H1 (cell line): ENCODE measurements at regions not wholly inside any gene's neighbourhood (a gene's known extent, or its start where the extent isn't known, plus 50 kb on each side); places are given as distances from the start of the nearest gene placed in this dataset.

Experiments
- CTCF ChIA-PET: fragments of 300-600 bp; sonication (Branson Sonifier 250); formaldehyde crosslinking; loops from one replicate; lab custom pipeline; 2021; ENCODE audit not compliant: partially characterized antibody; lab: Charles Lee
- POLR2A ChIA-PET: fragments of 300-600 bp; sonication (Branson Sonifier 250); formaldehyde crosslinking; loops from one replicate; lab custom pipeline; 2021; ENCODE audit warnings: inconsistent platforms; ENCODE audit not compliant: partially characterized antibody; lab: Charles Lee
- DNase-seq, 2 experiments: peaks; one replicate each; pipeline versions ENCODE4 v3.0.0 to v3.0.0-alpha.2; 2010 to 2022; ENCODE audit warnings: low spot score in 2 of 2, low read depth in 1 of 2, mixed read lengths in 1 of 2
- FAIRE-seq: peaks from 2 replicates; lab custom pipeline; 2011; peaks lifted over from hg19 to GRCh38; lab: Jason Lieb, UNC
- H2AFZ ChIP-seq: 2 replicates; pipeline ENCODE4 v1.8.1; 2012; ENCODE audit warnings: low read length, inconsistent platforms
- H2AK5ac ChIP-seq: 2 replicates; pipeline ENCODE4 v1.6.1; 2013; ENCODE audit warnings: low read depth, low read length
- H2BK120ac ChIP-seq: replicated peaks from 2 replicates; pipeline ENCODE3; 2013; ENCODE audit warnings: low read depth, low read length, inconsistent platforms
- H2BK12ac ChIP-seq: 2 replicates; pipeline ENCODE4 v1.6.1; 2013; ENCODE audit warnings: low read depth, low read length
- H2BK15ac ChIP-seq: 2 replicates; pipeline ENCODE4 v1.6.1; 2013; ENCODE audit warnings: low read length
- H2BK20ac ChIP-seq: 2 replicates; pipeline ENCODE4 v1.6.1; 2013; ENCODE audit warnings: low read length
- H2BK5ac ChIP-seq: 2 replicates; pipeline ENCODE4 v1.6.1; 2013; ENCODE audit warnings: low read depth, low read length
- H3K14ac ChIP-seq: 2 replicates; pipeline ENCODE4 v1.6.1; 2013; ENCODE audit warnings: inconsistent platforms; ENCODE audit not compliant: insufficient read length
- H3K18ac ChIP-seq: 2 replicates; pipeline ENCODE4 v1.6.1; 2013; ENCODE audit warnings: low read length; ENCODE audit errors: extremely low read depth
- H3K23ac ChIP-seq: 2 replicates; pipeline ENCODE4 v1.6.1; 2013; ENCODE audit warnings: inconsistent platforms; ENCODE audit not compliant: insufficient read length
- H3K23me2 ChIP-seq: 2 replicates; pipeline ENCODE4 v1.6.1; 2013; ENCODE audit warnings: low read depth, low read length
- H3K27ac ChIP-seq: 2 replicates; pipeline ENCODE4 v1.6.1; 2011; ENCODE audit warnings: low read depth, low read length, inconsistent platforms
- H3K27me3 ChIP-seq, 4 experiments: replicated peaks in 1 of 4; 1 replicate in 1 of 4; 2 replicates in 3 of 4; pipeline versions ENCODE4 v1.6.1 to v1.8.1; 2011 to 2013; ENCODE audit warnings: low read length in 3 of 4, mild to moderate bottlenecking in 3 of 4, inconsistent platforms in 2 of 4, mixed read lengths in 2 of 4, moderate library complexity in 1 of 4; ENCODE audit not compliant: control insufficient read depth in 3 of 4, insufficient read depth in 3 of 4; ENCODE audit errors: extremely low read depth in 1 of 4
- H3K36me3 ChIP-seq, 4 experiments: 2 replicates each; pipeline versions ENCODE4 v1.6.1 to v1.8.1; 2011 to 2013; ENCODE audit warnings: mild to moderate bottlenecking in 4 of 4, low read length in 3 of 4, moderate library complexity in 2 of 4, control low read depth in 1 of 4, inconsistent platforms in 1 of 4; ENCODE audit not compliant: insufficient read depth in 4 of 4, control insufficient read depth in 2 of 4
- H3K4ac ChIP-seq: replicated peaks from 2 replicates; pipeline ENCODE3; 2013; ENCODE audit warnings: low read length, low read depth, mixed read lengths, inconsistent platforms; ENCODE audit not compliant: insufficient read length
- H3K4me1 ChIP-seq, 4 experiments: replicated peaks in 1 of 4; 1 replicate in 1 of 4; 2 replicates in 3 of 4; pipeline versions ENCODE4 v1.6.1 to v1.8.1; 2011 to 2013; ENCODE audit warnings: low read length in 3 of 4, inconsistent platforms in 2 of 4, mixed read lengths in 1 of 4; ENCODE audit not compliant: insufficient read depth in 4 of 4, control insufficient read depth in 3 of 4
- H3K4me2 ChIP-seq, 2 experiments: 2 replicates each; pipeline versions ENCODE4 v1.6.1 to v1.8.1; 2011 to 2013; ENCODE audit warnings: low read depth in 2 of 2, low read length in 2 of 2, control low read depth in 1 of 2, inconsistent platforms in 1 of 2, mild to moderate bottlenecking in 1 of 2; ENCODE audit not compliant: insufficient read depth in 1 of 2
- H3K4me3 ChIP-seq, 4 experiments: fragments of 200-600, 300-600 bp in 1 of 4; sonication (generic), shearing (Covaris generic), sonication (Bioruptor Twin) in 1 of 4; 2 replicates each; pipeline versions ENCODE4 v1.5.1 to v1.8.1; 2011 to 2016; ENCODE audit warnings: low read length in 4 of 4, low read depth in 3 of 4, control low read depth in 2 of 4, inconsistent platforms in 2 of 4, mild to moderate bottlenecking in 2 of 4, mixed read lengths in 1 of 4, moderate library complexity in 1 of 4; ENCODE audit not compliant: insufficient read depth in 2 of 4; ENCODE audit errors: extremely low read depth in 1 of 4
- H3K56ac ChIP-seq: replicated peaks from 2 replicates; pipeline ENCODE3; 2013; ENCODE audit warnings: low read depth, mild to moderate bottlenecking, mixed read lengths, low read length, inconsistent platforms; ENCODE audit not compliant: insufficient read length
- H3K79me1 ChIP-seq: 2 replicates; pipeline ENCODE4 v1.6.1; 2013; ENCODE audit warnings: low read depth, low read length, control low read depth
- H3K79me2 ChIP-seq, 2 experiments: 2 replicates each; pipeline versions ENCODE4 v1.6.1 to v1.8.1; 2012 to 2013; ENCODE audit warnings: low read length in 2 of 2, mild to moderate bottlenecking in 2 of 2, inconsistent platforms in 1 of 2; ENCODE audit not compliant: insufficient read depth in 2 of 2, control insufficient read depth in 1 of 2
- H3K9ac ChIP-seq, 4 experiments: replicated peaks in 1 of 4; 1 replicate in 1 of 4; 2 replicates in 3 of 4; pipeline versions ENCODE4 v1.6.1 to v1.8.1; 2011 to 2013; ENCODE audit warnings: low read depth in 3 of 4, low read length in 3 of 4, control low read depth in 2 of 4, mild to moderate bottlenecking in 2 of 4, moderate library complexity in 2 of 4, inconsistent platforms in 1 of 4; ENCODE audit errors: extremely low read depth in 1 of 4
- H3K9me3 ChIP-seq, 2 experiments: 2 replicates each; pipeline versions ENCODE4 v1.6.1 to v1.8.1; 2012 to 2013; ENCODE audit warnings: mild to moderate bottlenecking in 2 of 2, moderate library complexity in 2 of 2, control low read depth in 1 of 2, inconsistent platforms in 1 of 2, low read depth in 1 of 2, low read length in 1 of 2, mixed read lengths in 1 of 2; ENCODE audit not compliant: insufficient read depth in 2 of 2
- H4K20me1 ChIP-seq, 2 experiments: replicated peaks in 1 of 2; 2 replicates each; pipeline versions ENCODE3 to v1.8.1; 2011 to 2013; ENCODE audit warnings: inconsistent platforms in 2 of 2, low read length in 2 of 2, mild to moderate bottlenecking in 1 of 2; ENCODE audit not compliant: insufficient read depth in 2 of 2, control insufficient read depth in 1 of 2
- H4K5ac ChIP-seq: 2 replicates; pipeline ENCODE4 v1.6.1; 2013; ENCODE audit warnings: low read length, low read depth, mixed read lengths, inconsistent platforms; ENCODE audit not compliant: insufficient read length
- H4K8ac ChIP-seq: 2 replicates; pipeline ENCODE4 v1.8.0; 2013; ENCODE audit warnings: mild to moderate bottlenecking, moderate library complexity, low read length, inconsistent platforms; ENCODE audit not compliant: insufficient read depth; ENCODE audit errors: extremely low read depth
- H4K91ac ChIP-seq: replicated peaks from 2 replicates; pipeline ENCODE3; 2013; ENCODE audit warnings: low read length, mixed read lengths, inconsistent platforms; ENCODE audit not compliant: insufficient read length
- CHD2 ChIP-seq: IDR thresholded peaks from 2 replicates; pipeline ENCODE4 v1.6.1; 2012; ENCODE audit warnings: low read length, improper control_type of control experiment
- CREB1 ChIP-seq: IDR thresholded peaks from 2 replicates; pipeline ENCODE4 v1.6.1; 2012; ENCODE audit warnings: inconsistent platforms
- CTBP2 ChIP-seq: IDR thresholded peaks from 2 replicates; pipeline ENCODE4 v1.7.0; 2011; ENCODE audit warnings: borderline replicate concordance, mild to moderate bottlenecking, moderate library complexity, mixed read lengths, low read length; ENCODE audit not compliant: insufficient read depth, insufficient read length
- HDAC6 ChIP-seq: IDR thresholded peaks from one replicate; pipeline ENCODE4 v1.7.1; 2012; ENCODE audit warnings: low read depth, mild to moderate bottlenecking, inconsistent platforms, low read length, moderate library complexity
- MAFK ChIP-seq: IDR thresholded peaks from 2 replicates; pipeline ENCODE4 v1.6.1; 2012; ENCODE audit warnings: low read depth, mild to moderate bottlenecking, improper control_type of control experiment, low read length
- NRF1 ChIP-seq: IDR thresholded peaks from 2 replicates; pipeline ENCODE4 v1.6.1; 2011; ENCODE audit warnings: mild to moderate bottlenecking, low read depth, low read length, improper control_type of control experiment
- SAP30 ChIP-seq: fragments of 300-600 bp; sonication (generic); IDR thresholded peaks from 2 replicates; pipeline ENCODE4 v1.7.1; 2012; ENCODE audit warnings: low read length, moderate library complexity, mild to moderate bottlenecking, inconsistent platforms; ENCODE audit not compliant: insufficient read depth, insufficient replicate concordance
- SIX5 ChIP-seq: IDR thresholded peaks from 2 replicates; pipeline ENCODE4 v1.6.1; 2011; ENCODE audit warnings: mild to moderate bottlenecking, low read depth, low read length
- SP1 ChIP-seq: IDR thresholded peaks from 2 replicates; pipeline ENCODE4 v1.6.1; 2011; ENCODE audit warnings: low read depth, low read length
- TBP ChIP-seq: IDR thresholded peaks from 2 replicates; pipeline ENCODE4 v1.6.1; 2011; ENCODE audit warnings: low read depth, low read length, improper control_type of control experiment
- WGBS, 2 experiments: shearing (Covaris generic) in 1 of 2; methylation state at CpG; one replicate each; pipeline versions ENCODE4 v1.1.6 to v1.1.7; 2013 to 2015; ENCODE audit warnings: low lambda C conversion rate in 2 of 2, mixed read lengths in 2 of 2, inconsistent platforms in 1 of 2, low coverage in 1 of 2, missing lambda C conversion rate in 1 of 2; ENCODE audit not compliant: insufficient replicate concordance in 2 of 2, insufficient coverage in 1 of 2, insufficient read length in 1 of 2; ENCODE audit errors: extremely low coverage in 1 of 2, missing lambda C conversion rate in 1 of 2; 5-methylcytosine and 5-hydroxymethylcytosine counted together
- TF ChIP-seq, protein P1 (sequence below): IDR thresholded peaks from 2 replicates; pipeline ENCODE4 v1.6.1; 2011; ENCODE audit warnings: low read length, improper control_type of control experiment

DNA sequence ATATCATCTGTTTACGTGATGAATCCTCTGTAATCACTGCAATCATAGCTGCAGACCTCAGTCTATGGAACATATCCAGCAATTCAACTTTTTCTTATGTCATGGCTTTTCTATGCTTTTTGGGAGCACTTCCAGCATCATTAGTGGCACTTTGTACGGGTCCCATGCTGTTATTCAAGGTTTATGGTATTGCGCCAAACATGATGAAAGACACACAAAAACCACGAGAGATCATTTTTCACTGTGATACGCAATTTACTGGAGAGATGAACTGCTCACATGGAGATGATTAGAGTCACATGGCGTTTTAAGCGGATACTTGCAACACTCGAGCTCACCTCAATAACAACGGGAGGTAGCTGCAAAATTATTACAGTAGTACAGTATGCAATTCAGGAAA, 2101.7 kb upstream of the PCDH20 start:
- Histone ChIP-seq H3K79me2 (no peaks in the 10 kb centered on the region), H2BK15ac (no peak overlapping the region), H4K5ac (no peak overlapping the region), H3K79me1 (no peaks in the 10 kb centered on the region), H2BK120ac (no peak overlapping the region), H3K18ac (no peak overlapping the region), H2BK20ac (no peak overlapping the region), H3K4ac (no peak overlapping the region), H4K91ac (no peak overlapping the region), H3K23ac (no peak overlapping the region), H3K4me2 (no peak overlapping the region), H3K9me3 (no peaks in the 10 kb centered on the region), H3K14ac (no peak overlapping the region), H4K20me1 (no peaks in the 10 kb centered on the region), H3K27ac (no peak overlapping the region), H3K27me3 (no peaks in the 10 kb centered on the region), H2BK5ac (no peak overlapping the region), H3K23me2 (no peaks in the 10 kb centered on the region), H3K36me3 (no peaks in the 10 kb centered on the region), H2AK5ac (no peak overlapping the region), H2BK12ac (no peak overlapping the region), H3K56ac (no peak overlapping the region), H4K8ac (no peak overlapping the region), H3K4me3 (no peak overlapping the region), H2AFZ (no peak overlapping the region), H3K9ac (no peak overlapping the region), H3K4me1 (no peaks in the 10 kb centered on the region)
- POLR2A ChIA-PET = no interaction called here
- no peak for FAIRE-seq
- CTCF ChIA-PET = interaction anchor here (1.1 kb wide), 1 partner anchor 688 kb away, joined by 4 read pairs; no protein-coding TSS in a partner anchor
- no peak for TF ChIP-seq SAP30
- TF ChIP-seq CHD2 = no peak
- no peak for TF ChIP-seq NRF1
- no peak for TF ChIP-seq CTBP2
- no peak for TF ChIP-seq CREB1
- TF ChIP-seq SP1 = no peak
- TF ChIP-seq, protein P1, sequence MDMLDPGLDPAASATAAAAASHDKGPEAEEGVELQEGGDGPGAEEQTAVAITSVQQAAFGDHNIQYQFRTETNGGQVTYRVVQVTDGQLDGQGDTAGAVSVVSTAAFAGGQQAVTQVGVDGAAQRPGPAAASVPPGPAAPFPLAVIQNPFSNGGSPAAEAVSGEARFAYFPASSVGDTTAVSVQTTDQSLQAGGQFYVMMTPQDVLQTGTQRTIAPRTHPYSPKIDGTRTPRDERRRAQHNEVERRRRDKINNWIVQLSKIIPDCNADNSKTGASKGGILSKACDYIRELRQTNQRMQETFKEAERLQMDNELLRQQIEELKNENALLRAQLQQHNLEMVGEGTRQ = no peak
- TF ChIP-seq HDAC6 = no peak
- TF ChIP-seq SIX5 = no peak
- TF ChIP-seq TBP = no peak
- TF ChIP-seq MAFK = no peak
- 81% methylated on average over 9 of the region's 9 CpGs; no CpG with 5 or more reads in 1 of the 2 experiments for WGBS, 2 experiments
- DNase-seq = no peak
